GM19438 (cell line): ENCODE measurements at regions not wholly inside any gene's neighbourhood (a gene's known extent, or its start where the extent isn't known, plus 50 kb on each side); places are given as distances from the start of the nearest gene placed in this dataset.

ENCODE experiments used
- ATAC-seq: cut with Tn5 transposase; IDR thresholded peaks from one replicate; pipeline ENCODE4 v1.9.1; 2021; ENCODE audit warnings: low read depth; ENCODE audit not compliant: unreplicated experiment

DNA sequence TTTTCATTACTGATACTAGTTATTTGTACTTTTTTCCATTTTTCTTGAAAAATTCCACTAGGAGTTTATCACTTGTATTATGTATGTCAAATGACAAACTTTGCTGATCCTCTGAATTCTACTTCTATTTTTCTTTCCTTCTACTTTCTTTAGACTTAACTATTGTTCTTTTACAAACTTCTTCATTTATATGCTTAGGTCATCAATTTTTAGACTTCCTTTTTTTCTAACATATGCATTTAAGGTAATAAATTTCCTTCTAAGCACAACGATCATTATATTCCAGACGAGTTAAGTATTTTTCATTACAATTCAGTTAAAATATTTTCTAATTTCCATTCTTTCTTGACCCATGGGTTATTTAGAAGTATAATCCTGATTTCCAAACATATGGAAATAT, 240.8 kb downstream of the NHLRC3 start:
- no peak for ATAC-seq

DNA sequence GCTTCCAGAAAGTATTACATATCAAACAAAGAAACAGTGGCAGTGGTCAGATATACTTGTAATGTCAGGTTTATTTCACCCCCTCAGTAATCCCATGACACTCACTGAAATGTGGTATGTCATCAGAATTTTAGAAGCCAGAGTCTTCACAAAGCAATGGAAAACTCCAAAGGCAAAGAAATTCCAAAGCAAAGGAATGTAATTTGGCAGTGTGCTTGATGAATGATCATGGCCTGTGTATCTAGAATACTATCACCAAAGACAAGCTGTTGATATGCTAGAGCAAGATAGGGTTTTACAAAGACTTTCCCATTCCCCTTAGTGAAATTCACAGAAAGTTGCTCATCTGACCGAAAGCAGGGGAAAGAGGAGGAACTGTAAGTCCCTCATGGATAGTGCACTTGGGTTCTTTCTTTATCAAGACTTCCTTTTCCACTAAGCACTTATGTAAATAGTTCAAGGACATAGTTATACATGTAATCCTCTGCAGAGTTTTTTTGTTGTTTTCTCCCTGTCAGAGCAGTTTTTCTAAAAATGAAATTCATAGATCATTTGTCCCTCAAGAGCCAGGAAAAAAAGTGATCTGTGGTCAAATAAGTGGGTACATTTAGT, 243.4 kb downstream of the NHLRC3 start:
- ATAC-seq = no peak

DNA sequence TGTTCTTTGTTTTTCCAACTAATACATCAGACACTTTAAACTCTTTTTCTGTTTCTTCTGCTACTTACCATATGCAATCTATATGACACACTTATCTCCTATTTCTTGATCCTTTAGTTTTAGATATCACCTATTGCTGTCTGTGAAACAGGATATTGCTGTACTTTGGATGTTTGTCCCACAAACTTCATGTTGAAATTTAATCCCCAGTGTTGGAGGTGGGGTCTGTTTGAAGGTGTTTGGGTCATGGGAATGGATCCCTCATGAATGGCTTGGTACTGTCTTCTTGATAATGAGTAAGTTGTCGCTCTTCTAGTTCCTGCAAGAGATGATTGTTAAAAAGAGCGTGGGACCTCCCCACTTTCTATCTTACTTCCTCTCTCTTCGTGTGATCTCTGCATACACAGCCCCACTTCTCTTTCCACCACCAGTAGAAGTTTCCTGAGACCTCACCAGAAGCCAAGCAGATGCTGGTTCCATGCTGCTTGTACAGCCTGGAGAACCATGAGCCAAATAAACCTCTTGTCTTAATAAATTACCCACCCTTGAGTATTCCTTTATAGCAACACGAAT, 244.2 kb downstream of the NHLRC3 start:
- peak; percentile 83 for ATAC-seq

DNA sequence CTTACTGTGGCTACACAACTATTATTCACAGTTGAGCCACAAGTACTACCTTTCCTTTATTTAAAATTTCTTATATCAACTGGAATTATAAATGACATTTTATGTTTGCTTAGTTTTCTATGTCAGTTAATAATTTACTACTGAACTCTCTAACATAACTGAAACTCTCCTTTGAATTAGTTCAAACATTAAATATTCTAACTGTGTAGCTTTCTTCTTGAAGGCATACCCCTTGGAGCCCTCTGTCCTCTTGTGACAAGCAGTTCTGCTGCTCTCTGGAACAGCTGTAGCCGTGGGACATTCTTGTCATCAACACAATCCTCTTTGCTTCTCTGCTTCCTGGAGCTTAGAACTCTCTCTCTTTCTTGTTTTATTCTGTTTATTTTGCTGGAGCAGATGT, 244.8 kb downstream of the NHLRC3 start:
- peak; percentile 55 for ATAC-seq

DNA sequence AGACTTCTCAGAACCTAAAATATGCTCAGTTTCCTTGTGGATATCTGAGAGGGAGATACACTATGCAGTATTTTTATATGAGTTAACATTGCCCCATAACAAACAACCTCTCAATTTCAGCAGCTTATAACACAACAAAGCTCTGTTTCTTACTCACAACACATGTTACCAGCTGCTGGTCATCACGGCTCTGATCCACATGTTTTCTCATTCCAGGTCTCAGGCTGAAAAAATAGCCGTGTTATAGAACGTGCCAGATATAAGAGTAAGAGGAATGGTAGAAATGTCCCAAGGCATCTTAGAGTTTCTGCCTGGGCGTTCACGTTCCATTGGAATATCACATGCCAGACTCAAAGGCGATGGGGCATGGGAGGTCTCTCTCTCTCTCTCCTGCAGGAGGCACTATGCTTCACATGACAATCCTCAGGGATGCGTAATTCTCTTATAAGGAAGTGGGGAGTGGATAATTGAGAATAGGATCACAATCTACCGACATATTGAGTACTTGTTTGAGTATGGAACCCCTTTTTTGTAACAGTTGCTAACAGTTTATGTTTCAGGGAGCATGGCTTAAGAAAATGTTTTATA, 246.6 kb downstream of the NHLRC3 start:
- ATAC-seq = no peak
